ENCODE measurements at regions not wholly inside any gene's neighbourhood (a gene's known extent, or its start where the extent isn't known, plus 50 kb on each side); places are given as distances from the start of the nearest gene placed in this dataset.

DNA sequence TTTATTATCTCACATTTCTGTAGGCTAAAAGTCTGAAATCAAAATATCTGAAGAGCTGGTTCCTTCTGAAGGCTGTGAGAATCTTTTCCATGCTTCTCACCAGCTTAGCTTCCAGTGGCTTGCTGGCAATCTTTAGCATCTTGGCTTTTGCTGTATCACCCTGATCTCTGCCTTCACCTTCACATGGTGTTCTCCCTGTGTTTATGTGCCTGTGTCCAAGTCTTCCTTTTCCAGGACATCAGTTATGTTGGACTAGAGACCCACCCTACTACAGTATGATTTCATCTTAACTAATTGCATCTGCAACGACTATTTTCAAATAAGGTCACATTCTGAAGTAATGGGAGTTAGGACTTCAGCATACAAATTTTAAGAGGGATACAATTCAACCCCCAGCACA is 772.3 kb upstream of the ADAMTS5 start:
- Histone ChIP-seq H3K36me3 (no peaks in the 10 kb centered on the region), H3K4me3 (no peak overlapping the region), H3K27ac (no peak overlapping the region), H3K9me3 (peaks cover 0 to 8% (median 0%) of the 10 kb centered on the region in 11 donors), H3K27me3 (no peaks in the 10 kb centered on the region), H3K4me1 (peaks cover 0 to 4% (median 0%) of the 10 kb centered on the region in 9 donors)
- ATAC-seq (peak in 1 of 8 donors; percentile 24), DNase-seq (no peak)
- intact Hi-C loops (cut with DNase I), result no loop called here
- TF ChIP-seq, protein P1, sequence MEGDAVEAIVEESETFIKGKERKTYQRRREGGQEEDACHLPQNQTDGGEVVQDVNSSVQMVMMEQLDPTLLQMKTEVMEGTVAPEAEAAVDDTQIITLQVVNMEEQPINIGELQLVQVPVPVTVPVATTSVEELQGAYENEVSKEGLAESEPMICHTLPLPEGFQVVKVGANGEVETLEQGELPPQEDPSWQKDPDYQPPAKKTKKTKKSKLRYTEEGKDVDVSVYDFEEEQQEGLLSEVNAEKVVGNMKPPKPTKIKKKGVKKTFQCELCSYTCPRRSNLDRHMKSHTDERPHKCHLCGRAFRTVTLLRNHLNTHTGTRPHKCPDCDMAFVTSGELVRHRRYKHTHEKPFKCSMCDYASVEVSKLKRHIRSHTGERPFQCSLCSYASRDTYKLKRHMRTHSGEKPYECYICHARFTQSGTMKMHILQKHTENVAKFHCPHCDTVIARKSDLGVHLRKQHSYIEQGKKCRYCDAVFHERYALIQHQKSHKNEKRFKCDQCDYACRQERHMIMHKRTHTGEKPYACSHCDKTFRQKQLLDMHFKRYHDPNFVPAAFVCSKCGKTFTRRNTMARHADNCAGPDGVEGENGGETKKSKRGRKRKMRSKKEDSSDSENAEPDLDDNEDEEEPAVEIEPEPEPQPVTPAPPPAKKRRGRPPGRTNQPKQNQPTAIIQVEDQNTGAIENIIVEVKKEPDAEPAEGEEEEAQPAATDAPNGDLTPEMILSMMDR (IDR thresholded peaks at IDR 0.05), result no peak
- 58 to 75% methylated on average over 1 of the region's 1 CpG for WGBS, 2 donors

- no peaks in the 10 kb centered on the region for H3K36me3 ChIP-seq
- no peak overlapping the region for H3K27ac ChIP-seq
- H3K27me3 ChIP-seq, result no peaks in the 10 kb centered on the region
- H3K4me1 ChIP-seq, result peaks cover 0 to 4% (median 0%) of the 10 kb centered on the region in 9 donors
- TF ChIP-seq, protein P1 (IDR thresholded peaks at IDR 0.05), result no peak
- WGBS, 2 donors, result 95 to 97% methylated on average over 3 of the region's 3 CpGs
- intact Hi-C loops (cut with DNase I), result no loop called here
- no peak for ATAC-seq
- no peak for DNase-seq
- H3K9me3 ChIP-seq, result peaks cover 0 to 10% (median 0%) of the 10 kb centered on the region in 11 donors
- no peak overlapping the region for H3K4me3 ChIP-seq
Observed at GRCh38 chr21:27735699-27736098, 768.8 kb upstream of the ADAMTS5 start.

DNA sequence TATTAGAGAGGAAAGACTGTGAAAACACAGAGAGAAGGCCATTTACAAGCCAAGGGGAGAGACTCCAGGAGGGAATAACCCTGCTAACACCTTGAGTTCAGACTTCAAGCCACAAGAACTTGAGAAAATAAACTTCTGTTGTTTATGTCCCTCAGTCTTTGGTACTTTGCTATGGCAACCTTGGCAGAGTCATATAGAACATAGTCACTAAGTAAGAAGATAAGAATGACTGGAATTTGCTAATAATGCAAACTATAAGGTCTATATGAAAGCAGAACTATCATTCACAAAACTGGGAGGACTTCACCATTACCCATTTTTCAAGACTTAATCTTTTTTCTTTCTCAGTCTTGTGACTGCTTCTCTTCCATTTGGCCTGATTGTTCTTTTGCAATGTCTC is 767.3 kb upstream of the ADAMTS5 start:
- TF ChIP-seq, protein P1 (IDR thresholded peaks at IDR 0.05), result no peak
- intact Hi-C loops (cut with DNase I), result no loop called here
- H3K27ac ChIP-seq, result no peak overlapping the region
- H3K27me3 ChIP-seq, result no peaks in the 10 kb centered on the region
- peaks cover 0 to 17% (median 0%) of the 10 kb centered on the region in 11 donors for H3K9me3 ChIP-seq
- no peaks in the 10 kb centered on the region for H3K36me3 ChIP-seq
- no peak for ATAC-seq
- no peak for DNase-seq
- no peaks in the 10 kb centered on the region for H3K4me1 ChIP-seq
- H3K4me3 ChIP-seq, result no peak overlapping the region

DNA sequence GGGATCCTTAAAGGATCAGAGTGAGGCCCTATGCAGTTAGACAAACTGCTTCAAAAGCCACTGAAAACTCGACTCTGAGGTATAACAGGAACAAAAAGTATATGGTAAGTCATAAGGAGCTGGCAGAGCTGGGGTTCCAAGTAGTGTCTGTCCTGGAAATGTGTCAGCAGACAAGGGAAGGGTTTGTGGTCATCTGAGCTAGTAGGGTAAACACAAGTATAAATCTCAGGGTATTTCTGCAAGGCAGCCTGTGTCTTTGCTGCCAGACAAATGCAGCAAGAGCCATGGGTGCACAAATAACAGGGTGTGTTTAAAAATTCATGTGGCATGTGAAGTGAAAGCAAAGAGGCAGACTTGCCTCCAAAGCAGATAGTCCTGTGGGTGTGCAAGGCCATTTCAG is 759.0 kb upstream of the ADAMTS5 start:
- Histone ChIP-seq H3K4me1 (no peaks in the 10 kb centered on the region), H3K4me3 (no peak overlapping the region), H3K9me3 (peaks cover 0 to 18% (median 0%) of the 10 kb centered on the region in 11 donors), H3K27ac (no peak overlapping the region), H3K27me3 (no peaks in the 10 kb centered on the region), H3K36me3 (no peaks in the 10 kb centered on the region)
- ATAC-seq (no peak), DNase-seq (no peak)
- intact Hi-C loops (cut with DNase I), result no loop called here
- 65 to 72% methylated on average over 1 of the region's 1 CpG for WGBS, 2 donors
- TF ChIP-seq, protein P1 (IDR thresholded peaks at IDR 0.05), result no peak

- Histone ChIP-seq H3K27me3 (no peaks in the 10 kb centered on the region), H3K4me3 (no peak overlapping the region), H3K27ac (no peak overlapping the region), H3K4me1 (no peaks in the 10 kb centered on the region), H3K36me3 (no peaks in the 10 kb centered on the region), H3K9me3 (no peaks in the 10 kb centered on the region)
- TF ChIP-seq, protein P1 (IDR thresholded peaks at IDR 0.05), result no peak
- DNase-seq (no peak), ATAC-seq (no peak)
- intact Hi-C loops (cut with DNase I), result no loop called here
Observed at GRCh38 chr21:27722095-27722494, 755.2 kb upstream of the ADAMTS5 start.

Data from heart right ventricle (tissue), 16 donors.